Esophagus squamous epithelium (tissue), 4 donors: ENCODE measurements at regions not wholly inside any gene's neighbourhood (a gene's known extent, or its start where the extent isn't known, plus 50 kb on each side); places are given as distances from the start of the nearest gene placed in this dataset.
A peak's percentile ranks its signal among the peaks of the same experiment; 100 is the strongest.

Source experiments
- CTCF ChIP-seq, 6 experiments: fragments of 450-650 bp in 4 of 6; fragments of 200-600 bp in 2 of 6; sonication (generic) in 2 of 6; IDR thresholded peaks; one replicate each; pipeline ENCODE4 v1.5.1; 2016 to 2019; ENCODE audit warnings: antibody characterized with exemption in 6 of 6, mild to moderate bottlenecking in 4 of 6, moderate library complexity in 4 of 6
- POLR2A ChIP-seq, 4 donors: fragments of 450-650 bp; IDR thresholded peaks; one replicate each; pipeline ENCODE4 v1.6.1; 2017; ENCODE audit warnings: antibody characterized with exemption in 4 of 4, mild to moderate bottlenecking in 4 of 4, moderate library complexity in 3 of 4

- TF ChIP-seq CTCF (IDR thresholded peaks at IDR 0.05): peak in 5 of 6 experiments; percentile 43 to 80 (median 63)
- no peak for TF ChIP-seq POLR2A (IDR thresholded peaks at IDR 0.05)
Measured at GRCh38 chr11:57131080-57131790, 50.5 kb upstream of the LRRC55 start.
